SK-N-SH treated with all-trans-retinoic acid at 6 μM for 48 hours (cell line): ENCODE measurements at regions not wholly inside any gene's neighbourhood (a gene's known extent, or its start where the extent isn't known, plus 50 kb on each side); places are given as distances from the start of the nearest gene placed in this dataset.
"Not testable (repeated sequence)": the region's sequence is repeated elsewhere in the genome, so short reads cannot be mapped to it uniquely, and the experiment has no call there.

Experiments used
- ATAC-seq: fragments of 200-7000 bp; cut with Tn5 transposase; 3 replicates; pipeline ENCODE4 v1.9.1; 2020; ENCODE audit warnings: mild to moderate bottlenecking, moderate library complexity
- ARNTL ChIP-seq: fragments of 450-650 bp; formaldehyde crosslinking; IDR thresholded peaks from 2 replicates; pipeline ENCODE4 v1.5.0; 2020; ENCODE audit warnings: low read depth, mild to moderate bottlenecking, moderate library complexity, borderline replicate concordance
- ESRRG ChIP-seq: fragments of 250-450 bp; sonication (Bioruptor Pico); IDR thresholded peaks from 2 replicates; pipeline ENCODE4 v1.6.1; 2021; ENCODE audit warnings: mild to moderate bottlenecking
- GLIS3 ChIP-seq: fragments of 250-450 bp; sonication (Bioruptor Pico); IDR thresholded peaks from 2 replicates; pipeline ENCODE4 v1.5.0; 2020; ENCODE audit warnings: mild to moderate bottlenecking, moderate library complexity
- ISL1 ChIP-seq: fragments of 250-450 bp; sonication (Bioruptor Pico); IDR thresholded peaks from 2 replicates; pipeline ENCODE4 v2.1.2; 2022; ENCODE audit warnings: mild to moderate bottlenecking, moderate library complexity
- OSR1 ChIP-seq: fragments of 250-450 bp; sonication (Bioruptor Pico); IDR thresholded peaks from 2 replicates; pipeline ENCODE4 v1.8.0; 2022; ENCODE audit warnings: moderate library complexity, mild to moderate bottlenecking, inconsistent platforms
- SNAI2 ChIP-seq: fragments of 250-450 bp; sonication (Bioruptor Pico); IDR thresholded peaks from 2 replicates; pipeline ENCODE4 v1.5.0; 2020; ENCODE audit warnings: mild to moderate bottlenecking, moderate library complexity
- TOX ChIP-seq: fragments of 250-450 bp; sonication (Bioruptor Pico); IDR thresholded peaks from 2 replicates; pipeline ENCODE4 v1.8.0; 2021; ENCODE audit warnings: mild to moderate bottlenecking, moderate library complexity, borderline replicate concordance
- ZFP30 ChIP-seq: fragments of 450-650 bp; formaldehyde crosslinking; IDR thresholded peaks from 2 replicates; pipeline ENCODE4 v1.5.0; 2022; ENCODE audit warnings: mild to moderate bottlenecking, moderate library complexity
- ZNF565 ChIP-seq: fragments of 450-650 bp; formaldehyde crosslinking; conservative IDR thresholded peaks from 2 replicates; pipeline ENCODE4 v1.5.0; 2020; ENCODE audit warnings: low read depth, mild to moderate bottlenecking, moderate library complexity
- ZNF70 ChIP-seq: fragments of 450-650 bp; formaldehyde crosslinking; IDR thresholded peaks from 2 replicates; pipeline ENCODE4 v1.5.0; 2020; ENCODE audit warnings: mild to moderate bottlenecking, moderate library complexity
- ZNF8 ChIP-seq: fragments of 450-650 bp; formaldehyde crosslinking; IDR thresholded peaks from 2 replicates; pipeline ENCODE4 v1.5.0; 2020; ENCODE audit warnings: mild to moderate bottlenecking, moderate library complexity
- TF ChIP-seq, protein P1 (sequence below): fragments of 250-450 bp; sonication (Bioruptor Pico); IDR thresholded peaks from 2 replicates; pipeline ENCODE4 v1.5.0; 2020; ENCODE audit warnings: mild to moderate bottlenecking, moderate library complexity
- TF ChIP-seq, protein P2 (sequence below): fragments of 250-450 bp; sonication (Bioruptor Pico); IDR thresholded peaks from 2 replicates; pipeline ENCODE4 v1.8.0; 2021; ENCODE audit warnings: low read depth, mild to moderate bottlenecking, moderate library complexity, borderline replicate concordance
- TF ChIP-seq, protein P3 (sequence below): fragments of 250-450 bp; sonication (Bioruptor Pico); IDR thresholded peaks from 2 replicates; pipeline ENCODE4 v1.5.1; 2021; ENCODE audit warnings: mild to moderate bottlenecking, moderate library complexity
- TF ChIP-seq, protein P4 (sequence below): fragments of 250-450 bp; sonication (Bioruptor Pico); IDR thresholded peaks from 2 replicates; pipeline ENCODE4 v1.8.0; 2020; ENCODE audit warnings: mild to moderate bottlenecking, moderate library complexity, borderline replicate concordance

DNA sequence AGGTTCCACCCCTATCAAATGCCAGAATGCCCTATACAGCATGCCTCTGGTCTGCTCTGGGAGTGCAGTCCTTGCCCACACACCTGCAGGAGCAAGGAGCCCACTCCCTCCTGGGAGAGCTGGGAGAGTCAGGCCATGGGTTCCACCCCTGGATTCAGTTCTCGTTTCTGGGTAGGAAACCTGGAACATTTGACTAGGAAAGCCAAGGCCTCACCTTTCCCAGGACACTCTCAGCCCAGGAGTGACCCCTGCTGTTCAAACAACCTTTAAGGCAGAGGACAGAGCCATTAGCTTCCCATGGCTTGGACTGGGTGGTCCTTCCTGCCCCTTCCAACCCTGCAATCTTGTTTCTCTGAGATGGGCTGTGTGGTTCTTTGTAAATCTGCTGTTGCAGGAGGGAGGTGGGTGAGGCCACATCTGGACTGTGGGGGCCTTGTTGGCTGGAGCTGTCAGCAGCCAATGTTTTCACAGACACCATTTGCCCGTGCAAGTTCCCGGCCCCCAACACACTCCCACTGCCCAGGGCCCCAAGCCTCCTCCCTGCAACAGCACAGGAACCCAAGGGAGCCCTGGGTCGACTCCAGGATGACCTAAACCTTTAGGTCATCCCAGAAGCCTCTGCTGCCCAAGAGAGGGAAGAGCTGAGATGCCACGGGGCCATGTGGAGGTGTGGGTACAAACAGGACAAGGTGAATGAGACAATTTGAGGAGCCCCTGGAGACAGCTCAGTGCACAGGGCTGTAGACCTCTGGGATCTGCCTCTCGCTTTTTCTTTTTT, 104.4 kb downstream of the PJA1 start:
- peak; percentile 81 for ATAC-seq
- no peak for TF ChIP-seq GLIS3 (CRISPR knock-in tag)
- TF ChIP-seq SNAI2 (CRISPR knock-in tag): no peak
- TF ChIP-seq ZFP30 (CRISPR knock-in tag): no peak
- TF ChIP-seq OSR1 (CRISPR knock-in tag): no peak
- no peak for TF ChIP-seq ARNTL (CRISPR knock-in tag)
- TF ChIP-seq ZNF8 (CRISPR knock-in tag): no peak
- TF ChIP-seq ESRRG: no peak
- TF ChIP-seq, protein P1, sequence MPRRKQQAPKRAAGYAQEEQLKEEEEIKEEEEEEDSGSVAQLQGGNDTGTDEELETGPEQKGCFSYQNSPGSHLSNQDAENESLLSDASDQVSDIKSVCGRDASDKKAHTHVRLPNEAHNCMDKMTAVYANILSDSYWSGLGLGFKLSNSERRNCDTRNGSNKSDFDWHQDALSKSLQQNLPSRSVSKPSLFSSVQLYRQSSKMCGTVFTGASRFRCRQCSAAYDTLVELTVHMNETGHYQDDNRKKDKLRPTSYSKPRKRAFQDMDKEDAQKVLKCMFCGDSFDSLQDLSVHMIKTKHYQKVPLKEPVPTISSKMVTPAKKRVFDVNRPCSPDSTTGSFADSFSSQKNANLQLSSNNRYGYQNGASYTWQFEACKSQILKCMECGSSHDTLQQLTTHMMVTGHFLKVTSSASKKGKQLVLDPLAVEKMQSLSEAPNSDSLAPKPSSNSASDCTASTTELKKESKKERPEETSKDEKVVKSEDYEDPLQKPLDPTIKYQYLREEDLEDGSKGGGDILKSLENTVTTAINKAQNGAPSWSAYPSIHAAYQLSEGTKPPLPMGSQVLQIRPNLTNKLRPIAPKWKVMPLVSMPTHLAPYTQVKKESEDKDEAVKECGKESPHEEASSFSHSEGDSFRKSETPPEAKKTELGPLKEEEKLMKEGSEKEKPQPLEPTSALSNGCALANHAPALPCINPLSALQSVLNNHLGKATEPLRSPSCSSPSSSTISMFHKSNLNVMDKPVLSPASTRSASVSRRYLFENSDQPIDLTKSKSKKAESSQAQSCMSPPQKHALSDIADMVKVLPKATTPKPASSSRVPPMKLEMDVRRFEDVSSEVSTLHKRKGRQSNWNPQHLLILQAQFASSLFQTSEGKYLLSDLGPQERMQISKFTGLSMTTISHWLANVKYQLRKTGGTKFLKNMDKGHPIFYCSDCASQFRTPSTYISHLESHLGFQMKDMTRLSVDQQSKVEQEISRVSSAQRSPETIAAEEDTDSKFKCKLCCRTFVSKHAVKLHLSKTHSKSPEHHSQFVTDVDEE (CRISPR knock-in tag): no peak
- TF ChIP-seq TOX (CRISPR knock-in tag): no peak
- TF ChIP-seq ISL1 (CRISPR knock-in tag): no peak
- TF ChIP-seq, protein P2, sequence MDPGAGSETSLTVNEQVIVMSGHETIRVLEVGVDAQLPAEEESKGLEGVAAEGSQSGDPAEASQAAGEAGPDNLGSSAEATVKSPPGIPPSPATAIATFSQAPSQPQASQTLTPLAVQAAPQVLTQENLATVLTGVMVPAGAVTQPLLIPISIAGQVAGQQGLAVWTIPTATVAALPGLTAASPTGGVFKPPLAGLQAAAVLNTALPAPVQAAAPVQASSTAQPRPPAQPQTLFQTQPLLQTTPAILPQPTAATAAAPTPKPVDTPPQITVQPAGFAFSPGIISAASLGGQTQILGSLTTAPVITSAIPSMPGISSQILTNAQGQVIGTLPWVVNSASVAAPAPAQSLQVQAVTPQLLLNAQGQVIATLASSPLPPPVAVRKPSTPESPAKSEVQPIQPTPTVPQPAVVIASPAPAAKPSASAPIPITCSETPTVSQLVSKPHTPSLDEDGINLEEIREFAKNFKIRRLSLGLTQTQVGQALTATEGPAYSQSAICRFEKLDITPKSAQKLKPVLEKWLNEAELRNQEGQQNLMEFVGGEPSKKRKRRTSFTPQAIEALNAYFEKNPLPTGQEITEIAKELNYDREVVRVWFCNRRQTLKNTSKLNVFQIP (CRISPR knock-in tag): no peak
- TF ChIP-seq, protein P3, sequence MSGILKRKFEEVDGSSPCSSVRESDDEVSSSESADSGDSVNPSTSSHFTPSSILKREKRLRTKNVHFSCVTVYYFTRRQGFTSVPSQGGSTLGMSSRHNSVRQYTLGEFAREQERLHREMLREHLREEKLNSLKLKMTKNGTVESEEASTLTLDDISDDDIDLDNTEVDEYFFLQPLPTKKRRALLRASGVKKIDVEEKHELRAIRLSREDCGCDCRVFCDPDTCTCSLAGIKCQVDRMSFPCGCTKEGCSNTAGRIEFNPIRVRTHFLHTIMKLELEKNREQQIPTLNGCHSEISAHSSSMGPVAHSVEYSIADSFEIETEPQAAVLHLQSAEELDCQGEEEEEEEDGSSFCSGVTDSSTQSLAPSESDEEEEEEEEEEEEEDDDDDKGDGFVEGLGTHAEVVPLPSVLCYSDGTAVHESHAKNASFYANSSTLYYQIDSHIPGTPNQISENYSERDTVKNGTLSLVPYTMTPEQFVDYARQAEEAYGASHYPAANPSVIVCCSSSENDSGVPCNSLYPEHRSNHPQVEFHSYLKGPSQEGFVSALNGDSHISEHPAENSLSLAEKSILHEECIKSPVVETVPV (CRISPR knock-in tag): no peak
- TF ChIP-seq, protein P4, sequence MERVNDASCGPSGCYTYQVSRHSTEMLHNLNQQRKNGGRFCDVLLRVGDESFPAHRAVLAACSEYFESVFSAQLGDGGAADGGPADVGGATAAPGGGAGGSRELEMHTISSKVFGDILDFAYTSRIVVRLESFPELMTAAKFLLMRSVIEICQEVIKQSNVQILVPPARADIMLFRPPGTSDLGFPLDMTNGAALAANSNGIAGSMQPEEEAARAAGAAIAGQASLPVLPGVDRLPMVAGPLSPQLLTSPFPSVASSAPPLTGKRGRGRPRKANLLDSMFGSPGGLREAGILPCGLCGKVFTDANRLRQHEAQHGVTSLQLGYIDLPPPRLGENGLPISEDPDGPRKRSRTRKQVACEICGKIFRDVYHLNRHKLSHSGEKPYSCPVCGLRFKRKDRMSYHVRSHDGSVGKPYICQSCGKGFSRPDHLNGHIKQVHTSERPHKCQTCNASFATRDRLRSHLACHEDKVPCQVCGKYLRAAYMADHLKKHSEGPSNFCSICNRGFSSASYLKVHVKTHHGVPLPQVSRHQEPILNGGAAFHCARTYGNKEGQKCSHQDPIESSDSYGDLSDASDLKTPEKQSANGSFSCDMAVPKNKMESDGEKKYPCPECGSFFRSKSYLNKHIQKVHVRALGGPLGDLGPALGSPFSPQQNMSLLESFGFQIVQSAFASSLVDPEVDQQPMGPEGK (CRISPR knock-in tag): no peak
- TF ChIP-seq, all 23 proteins: peak for 0

DNA sequence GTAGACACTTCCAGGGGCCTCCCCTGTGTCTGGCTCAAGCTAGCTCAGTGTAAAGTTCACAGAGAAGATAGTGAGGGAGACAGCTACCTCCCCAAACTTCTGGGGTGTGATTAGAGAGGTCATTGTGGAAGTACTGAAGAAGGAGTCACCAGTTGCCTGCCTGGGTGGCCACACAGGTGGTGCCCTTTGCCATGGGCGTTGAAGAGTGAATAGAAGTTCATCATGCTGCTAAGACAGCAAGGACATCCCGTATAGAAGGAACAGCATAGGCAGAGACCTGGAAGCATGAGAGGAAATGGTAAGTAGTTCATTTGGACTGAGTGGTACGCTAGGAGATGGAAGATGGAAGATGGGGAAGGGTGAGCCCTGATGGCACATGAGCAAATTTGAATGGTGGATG, 110.1 kb downstream of the PJA1 start:
- TF ChIP-seq TOX (CRISPR knock-in tag): no peak
- no peak for TF ChIP-seq ISL1 (CRISPR knock-in tag)
- no peak for TF ChIP-seq ZFP30 (CRISPR knock-in tag)
- no peak for TF ChIP-seq ZNF565 (CRISPR knock-in tag)
- TF ChIP-seq, protein P1 (CRISPR knock-in tag): no peak
- no peak for TF ChIP-seq ZNF70 (CRISPR knock-in tag)
- TF ChIP-seq, all 23 proteins: peak for 0
- ATAC-seq: no peak

DNA sequence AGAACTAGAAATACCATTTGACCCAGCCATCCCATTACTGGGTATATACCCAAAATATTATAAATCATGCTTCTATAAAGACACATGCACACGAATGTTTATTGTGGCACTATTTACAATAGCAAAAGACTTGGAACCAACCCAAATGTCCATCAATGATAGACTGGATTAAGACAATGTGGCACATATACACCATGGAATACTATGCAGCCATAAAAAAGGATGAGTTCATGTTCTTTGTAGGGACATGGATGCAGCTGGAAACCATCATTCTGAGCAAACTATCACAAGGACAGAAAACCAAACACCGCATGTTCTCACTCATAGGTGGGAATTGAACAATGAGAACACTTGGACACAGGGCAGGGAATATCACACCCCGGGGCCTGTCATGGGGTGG, 110.8 kb downstream of the PJA1 start:
- not testable (repeated sequence) for ATAC-seq

DNA sequence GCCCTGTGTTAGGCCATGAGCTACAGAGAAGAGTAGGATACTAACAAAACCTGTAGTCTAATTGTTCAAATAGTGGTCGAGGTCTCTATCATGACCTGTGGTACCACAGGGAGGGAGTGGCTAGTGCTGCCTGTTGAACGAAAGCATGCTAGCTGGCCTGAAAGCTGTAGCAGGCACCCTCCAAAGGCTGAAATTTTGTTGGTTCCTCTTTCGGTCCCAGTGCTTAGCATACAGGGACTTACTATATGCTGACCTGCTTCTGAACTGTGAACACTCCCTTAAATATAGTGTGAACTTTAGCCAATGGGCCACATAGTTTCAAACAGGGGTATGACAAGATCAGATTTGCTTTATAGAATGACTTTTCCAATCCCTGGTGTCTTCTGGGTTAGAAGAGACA, 113.4 kb downstream of the PJA1 start:
- no peak for ATAC-seq

More for the DNA sequence above, 113.4 kb downstream of the PJA1 start:
- TF ChIP-seq OSR1 (CRISPR knock-in tag) (no peak), ZFP30 (CRISPR knock-in tag) (no peak), GLIS3 (CRISPR knock-in tag) (no peak)
- TF ChIP-seq, protein P2 (CRISPR knock-in tag): no peak
- TF ChIP-seq, all 23 proteins: peak for 0
